GM12892 (cell line): ENCODE measurements at regions not wholly inside any gene's neighbourhood (a gene's known extent, or its start where the extent isn't known, plus 50 kb on each side); places are given as distances from the start of the nearest gene placed in this dataset.

Experiments
- DNase-seq: peaks from one replicate; pipeline ENCODE4 v3.0.0; 2011; ENCODE audit not compliant: insufficient read length
- FAIRE-seq: peaks from 2 replicates; lab custom pipeline; 2011; peaks lifted over from hg19 to GRCh38; lab: Jason Lieb, UNC
- POLR2A ChIP-seq: IDR thresholded peaks from 2 replicates; pipeline ENCODE4 v1.6.1; 2011; ENCODE audit warnings: low read depth, low read length, control low read depth
- POLR2AphosphoS5 ChIP-seq: IDR thresholded peaks from 2 replicates; pipeline ENCODE4 v1.6.1; 2011; ENCODE audit warnings: low read depth, low read length, control low read depth
- TAF1 ChIP-seq: IDR thresholded peaks from 2 replicates; pipeline ENCODE4 v1.6.1; 2011; ENCODE audit warnings: low read depth, mild to moderate bottlenecking, control low read depth, low read length, borderline replicate concordance

DNA sequence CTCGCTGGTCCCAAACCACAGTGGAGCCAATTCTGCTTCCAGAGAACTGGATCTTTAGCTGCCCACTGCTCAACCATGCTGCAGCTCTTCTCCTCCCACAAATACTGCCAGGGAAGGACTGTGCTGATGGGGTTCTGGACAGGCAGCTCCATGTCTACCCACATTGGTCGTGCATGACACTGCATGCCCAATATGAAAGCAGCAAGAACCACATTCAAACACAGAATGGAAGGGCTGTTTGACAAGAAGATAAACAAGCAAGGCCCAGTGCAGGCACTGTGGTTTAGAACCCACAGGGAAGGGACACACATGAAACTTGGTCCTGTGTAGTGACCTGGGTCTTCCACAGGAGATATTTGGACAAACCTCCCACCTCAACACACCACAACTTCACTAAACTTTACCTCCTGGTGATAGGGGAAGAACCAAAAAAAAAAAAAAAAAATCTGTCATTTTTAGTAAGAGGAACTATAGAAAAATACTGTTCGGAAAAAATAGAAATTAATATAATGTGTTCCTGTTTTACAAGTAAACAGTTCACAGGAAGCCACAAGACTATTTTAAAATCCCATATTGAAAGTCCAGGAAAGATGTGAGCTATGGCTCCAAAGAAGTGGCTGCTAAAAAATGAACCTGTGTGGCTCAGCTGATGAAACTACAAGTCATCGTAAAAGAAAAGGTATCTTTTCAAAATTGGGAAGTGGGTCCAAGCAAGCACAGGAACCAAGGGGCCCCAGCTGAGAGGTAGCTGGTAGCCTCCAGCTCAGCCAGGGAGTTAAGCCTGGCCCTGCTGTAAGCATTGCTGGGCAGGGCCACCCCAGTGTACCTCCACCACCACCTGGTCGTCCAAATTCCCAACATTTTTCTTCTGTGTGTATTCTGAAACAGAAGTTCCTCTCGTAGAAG, 77.7 kb upstream of the ACAN start:
- FAIRE-seq (no peak), DNase-seq (no peak)
- TF ChIP-seq TAF1 (no peak), POLR2A (no peak), POLR2AphosphoS5 (no peak)

DNA sequence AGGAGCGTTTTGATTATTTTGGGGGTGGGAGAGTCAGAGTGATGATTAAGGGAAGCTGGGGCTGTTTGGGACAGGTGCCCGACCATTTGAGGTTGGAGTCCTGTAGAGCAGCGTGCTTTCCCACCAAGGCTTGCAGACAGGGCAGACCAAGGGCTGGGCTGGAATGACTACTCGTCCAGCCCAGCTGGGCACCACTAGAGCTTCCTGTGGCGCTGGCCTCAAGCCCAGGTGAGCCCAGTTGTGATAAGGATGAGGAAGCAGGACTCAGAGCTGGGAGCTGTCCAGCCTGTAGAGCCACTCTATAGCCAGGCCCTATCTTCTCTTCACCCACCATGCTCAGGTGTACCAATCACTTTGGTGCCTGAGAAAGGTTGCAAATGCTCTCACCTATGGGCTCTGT, 75.8 kb upstream of the ACAN start:
- TF ChIP-seq TAF1 (no peak), POLR2A (no peak), POLR2AphosphoS5 (no peak)

DNA sequence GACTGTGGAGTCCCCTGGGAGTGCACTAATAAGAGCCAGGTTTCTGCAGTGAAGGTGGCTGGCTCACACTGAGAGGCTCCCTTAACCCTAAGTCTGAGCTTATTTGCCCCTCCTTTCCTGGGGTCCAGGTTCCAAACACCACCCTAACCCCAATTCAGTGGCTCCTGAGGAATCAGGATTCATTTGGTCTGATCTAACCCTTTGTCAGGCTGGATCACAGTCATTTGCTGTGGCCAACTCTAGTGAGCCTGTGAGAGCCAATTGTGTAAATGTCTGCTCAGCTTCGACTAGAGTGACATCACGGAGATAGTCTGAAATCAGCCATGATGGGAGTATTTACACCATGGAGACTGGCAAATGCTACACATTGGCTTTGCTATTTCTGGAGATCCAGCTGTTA, 73.7 kb upstream of the ACAN start:
- TF ChIP-seq TAF1 (no peak), POLR2AphosphoS5 (no peak), POLR2A (no peak)
- DNase-seq = no peak
- no peak for FAIRE-seq

More for the DNA sequence above, 75.8 kb upstream of the ACAN start:
- FAIRE-seq (no peak), DNase-seq (no peak)

DNA sequence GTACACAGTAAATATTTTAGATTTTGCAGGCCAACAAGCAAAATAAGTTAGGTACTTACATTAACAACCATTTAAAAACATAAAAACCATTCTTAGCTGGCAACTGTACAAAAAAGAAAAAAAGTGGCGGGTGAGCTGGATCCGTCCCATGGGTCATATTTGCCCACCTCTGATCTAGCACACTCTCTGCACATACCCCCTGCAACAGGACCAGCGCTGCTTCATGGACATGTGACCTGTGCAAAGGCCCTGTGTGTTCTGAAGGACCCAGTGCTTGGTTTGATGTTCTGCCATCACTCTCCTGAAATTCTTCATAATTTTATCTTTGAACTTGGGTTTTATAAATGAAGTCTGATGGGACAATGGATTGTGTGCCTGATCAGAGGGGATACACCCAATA, 72.5 kb upstream of the ACAN start:
- no peak for TF ChIP-seq POLR2A
- no peak for TF ChIP-seq POLR2AphosphoS5
- TF ChIP-seq TAF1 = no peak
- DNase-seq (no peak), FAIRE-seq (no peak)

DNA sequence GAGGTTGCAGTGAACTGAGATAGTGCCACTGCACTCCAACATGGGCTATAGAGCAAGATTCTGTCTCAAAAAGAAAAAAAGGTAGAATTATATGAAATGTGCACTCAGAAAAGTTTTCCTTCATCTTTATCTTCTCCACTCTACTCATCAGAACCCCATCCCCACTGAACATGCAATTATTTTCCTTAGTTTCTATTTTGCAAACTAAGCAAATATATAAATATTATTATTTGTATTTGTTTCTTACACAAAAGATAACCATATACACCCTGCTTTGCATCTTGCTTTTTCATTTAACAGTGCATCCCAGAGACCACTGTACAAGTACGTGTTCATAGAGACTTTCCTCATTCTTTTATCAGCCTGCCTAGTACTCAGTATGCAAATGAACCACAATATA, 68.0 kb upstream of the ACAN start:
- FAIRE-seq (no peak), DNase-seq (no peak)
- TF ChIP-seq TAF1 (no peak), POLR2AphosphoS5 (no peak), POLR2A (no peak)

DNA sequence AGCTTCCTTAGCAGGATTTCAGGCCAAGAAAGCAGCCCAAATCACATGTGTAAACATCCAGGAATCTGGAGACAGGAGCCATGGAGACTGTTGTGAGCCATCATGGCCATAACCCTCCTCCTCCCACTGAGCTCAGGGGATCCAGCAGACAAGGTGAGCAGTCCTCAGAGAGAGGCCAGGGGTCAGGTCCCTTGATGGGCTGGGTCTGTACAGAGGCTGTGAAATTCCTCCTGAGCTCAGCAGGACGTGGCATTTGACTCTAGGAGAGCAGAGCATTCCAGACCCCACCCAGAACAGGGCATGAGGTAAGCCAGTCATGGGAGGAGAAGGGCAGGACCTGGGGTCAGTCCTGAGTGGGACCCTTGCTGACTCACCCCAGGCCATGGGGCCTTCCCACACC, 67.0 kb upstream of the ACAN start:
- no peak for TF ChIP-seq POLR2AphosphoS5
- TF ChIP-seq TAF1 = no peak
- TF ChIP-seq POLR2A = no peak
- FAIRE-seq (no peak), DNase-seq (no peak)

DNA sequence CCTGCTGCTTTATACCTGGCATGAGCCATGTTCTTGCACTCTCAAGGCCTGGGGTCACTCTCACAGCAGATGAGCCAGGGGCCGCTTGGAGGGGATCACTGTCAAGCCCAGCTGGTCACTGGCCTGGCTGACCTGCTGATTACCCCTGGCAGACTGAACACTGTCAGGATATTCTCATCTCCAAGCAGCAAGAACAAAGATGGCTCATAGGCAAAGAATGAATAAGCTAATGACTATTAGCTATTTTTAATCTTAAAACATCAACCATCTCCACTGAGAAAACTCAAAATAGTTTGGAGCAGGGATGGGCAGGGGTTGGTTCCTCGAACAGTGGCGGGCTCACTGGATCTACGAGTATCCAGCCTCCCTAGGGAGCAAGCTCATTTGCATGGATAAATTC, 64.4 kb upstream of the ACAN start:
- DNase-seq (no peak), FAIRE-seq (no peak)
- no peak for TF ChIP-seq POLR2A
- no peak for TF ChIP-seq TAF1
- no peak for TF ChIP-seq POLR2AphosphoS5

DNA sequence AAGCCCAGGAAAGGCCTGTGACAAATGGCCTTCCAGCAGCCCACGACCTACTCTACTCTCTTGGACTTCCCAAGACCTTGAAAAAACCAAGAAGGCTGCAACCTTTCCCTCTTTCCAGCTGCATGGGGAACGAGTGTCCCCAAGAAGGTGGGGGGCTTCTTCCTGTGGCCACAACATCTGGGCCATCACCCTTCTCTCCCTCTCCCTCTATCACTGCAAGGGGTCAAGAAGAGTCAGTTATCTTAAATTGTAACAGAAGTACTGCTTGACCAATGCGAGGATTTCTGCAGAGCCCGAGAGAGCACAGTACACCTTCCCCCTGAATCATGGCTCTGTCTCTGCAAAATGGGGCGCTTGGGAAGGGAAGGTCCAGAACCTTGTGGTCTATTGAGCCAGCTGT, 63.7 kb upstream of the ACAN start:
- TF ChIP-seq TAF1 (no peak), POLR2A (no peak), POLR2AphosphoS5 (no peak)
- DNase-seq (no peak), FAIRE-seq (no peak)

DNA sequence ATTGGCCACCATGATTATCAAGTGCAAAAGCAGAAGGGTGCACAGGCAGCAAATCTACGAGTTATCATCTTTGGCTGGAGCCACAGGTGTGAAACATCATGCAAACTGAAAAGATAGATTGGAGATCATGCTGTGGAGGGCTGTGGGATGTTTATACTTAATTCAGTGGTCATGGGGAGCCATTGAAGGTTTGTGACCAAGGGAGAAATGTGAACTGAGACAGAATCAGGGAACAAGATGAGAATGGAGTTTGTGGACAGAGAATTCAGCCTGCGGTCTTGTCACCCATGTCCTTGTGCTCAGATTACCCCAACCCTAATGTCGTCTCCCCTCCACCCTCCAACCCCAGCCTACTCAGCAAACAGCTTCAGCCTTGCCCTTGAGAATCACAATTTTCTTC, 62.9 kb upstream of the ACAN start:
- no peak for FAIRE-seq
- TF ChIP-seq POLR2AphosphoS5 (no peak), TAF1 (no peak), POLR2A (no peak)
- no peak for DNase-seq

DNA sequence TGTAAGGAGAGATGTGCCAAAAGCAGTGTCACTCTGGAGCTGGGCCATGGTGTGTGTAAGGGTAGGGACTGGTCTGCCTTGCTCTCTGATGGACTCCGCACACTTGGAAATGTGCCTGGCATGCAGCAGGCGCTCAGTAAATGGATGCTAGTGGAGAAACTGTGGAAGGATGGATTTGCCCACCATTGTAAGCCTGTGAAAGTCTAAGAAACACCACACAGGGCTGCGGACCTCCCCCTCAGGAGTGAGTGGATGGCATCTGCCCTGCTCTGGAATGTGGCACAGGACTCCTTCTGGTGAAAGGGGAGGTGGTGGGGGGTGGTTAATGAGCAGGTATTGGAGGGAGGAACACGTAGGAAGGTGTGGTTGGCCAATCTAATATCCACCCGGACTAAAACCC, 62.2 kb upstream of the ACAN start:
- FAIRE-seq = no peak
- TF ChIP-seq POLR2A = no peak
- no peak for TF ChIP-seq TAF1
- no peak for TF ChIP-seq POLR2AphosphoS5
- DNase-seq = no peak

DNA sequence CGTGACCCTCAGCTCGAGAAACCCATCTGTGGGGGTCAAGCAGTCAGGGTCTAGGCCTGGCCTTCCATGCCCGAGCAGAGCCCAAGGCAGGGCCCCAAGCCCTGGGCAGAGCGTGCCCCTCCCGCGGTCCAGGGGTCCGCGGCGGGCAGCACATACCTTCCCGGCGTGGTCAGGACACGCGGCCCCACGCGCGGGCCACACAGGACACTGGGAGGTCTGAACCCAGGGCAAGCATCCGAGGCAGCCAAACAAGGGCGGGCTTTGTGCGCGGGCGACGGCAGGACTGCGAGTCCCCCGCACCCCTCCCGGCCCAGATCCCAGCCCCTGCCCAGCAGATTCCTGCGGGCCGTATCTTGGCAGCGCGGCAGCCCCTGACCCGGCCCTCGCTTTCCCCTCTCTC, 61.6 kb upstream of the ACAN start:
- FAIRE-seq = no peak
- TF ChIP-seq POLR2A (no peak), TAF1 (no peak), POLR2AphosphoS5 (no peak)
- DNase-seq = no peak

DNA sequence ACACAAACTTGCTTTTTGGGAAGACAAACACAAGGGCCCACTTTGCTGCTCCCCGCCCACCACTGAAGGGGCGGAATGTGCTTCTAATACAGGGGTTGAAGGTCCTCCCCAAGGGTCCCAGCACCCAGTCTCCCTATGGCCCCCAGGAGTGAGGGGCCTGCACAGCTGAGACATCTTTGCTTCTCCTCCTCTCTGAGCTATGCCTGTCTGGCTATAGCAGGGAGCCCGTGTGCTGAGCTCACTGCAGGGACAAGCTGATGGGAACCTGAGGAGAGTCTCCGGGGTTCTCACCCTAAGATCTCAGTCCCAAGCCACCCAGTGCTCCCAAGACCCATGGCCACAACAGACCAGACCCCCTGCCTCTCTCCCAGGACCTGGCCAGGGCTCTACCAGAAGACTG, 61.1 kb upstream of the ACAN start:
- DNase-seq = no peak
- TF ChIP-seq TAF1 (no peak), POLR2AphosphoS5 (no peak), POLR2A (no peak)
- no peak for FAIRE-seq
